ENCODE measurements at regions not wholly inside any gene's neighbourhood (a gene's known extent, or its start where the extent isn't known, plus 50 kb on each side); places are given as distances from the start of the nearest gene placed in this dataset.
"Not testable (repeated sequence)": the region's sequence is repeated elsewhere in the genome, so short reads cannot be mapped to it uniquely, and the experiment has no call there.

DNA sequence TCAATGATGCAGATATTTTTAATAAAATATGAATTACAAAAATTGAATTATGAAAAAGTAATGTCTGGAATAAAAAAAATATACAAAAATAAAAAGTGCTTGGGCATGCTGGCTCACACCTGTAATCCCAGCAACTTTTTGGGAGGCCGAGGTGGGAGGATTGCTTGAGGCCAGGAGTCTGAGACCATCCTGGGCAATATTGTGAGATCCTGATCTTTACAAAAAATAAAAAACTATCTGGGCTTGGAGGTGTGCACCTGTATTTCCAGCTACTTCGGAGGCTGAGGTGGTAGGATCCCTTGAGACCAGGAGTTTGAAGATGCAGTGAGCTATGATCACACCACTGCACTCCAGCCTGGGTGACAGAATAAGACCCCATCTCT lies 141.8 kb downstream of the NPIPB5 start:
- Histone ChIP-seq H3K36me3 (no peaks in the 10 kb centered on the region), H3K27ac (no peak overlapping the region), H3K9me3 (no peaks in the 10 kb centered on the region), H3K27me3 (peaks cover 10% of the 10 kb centered on the region), H3K4me3 (no peak overlapping the region), H3K4me1 (no peaks in the 10 kb centered on the region)
- in situ Hi-C loops (cut with MboI; ENCODE audit: low pct_ligation_motif_present in 1 of 4, low pct_unique_long_range_greater_than_20kb in 1 of 4, low sequenced_read_pairs in 3 of 4) (no loop called here), intact Hi-C loops (cut with DNase I; ENCODE audit: low total_unique reads) (no loop called here)
- TF ChIP-seq EP300 (IDR thresholded peaks at IDR 0.05; ENCODE audit: low read depth) (no peak), POLR2A (IDR thresholded peaks at IDR 0.05) (no peak), POLR2AphosphoS5 (IDR thresholded peaks at IDR 0.05) (no peak), CTCF (IDR thresholded peaks at IDR 0.05) (no peak)
- 82 to 89% methylated on average over 2 of the region's 2 CpGs for WGBS, 2 donors (ENCODE audit: low coverage in 1 of 2)
- no peak for DNase-seq

DNA sequence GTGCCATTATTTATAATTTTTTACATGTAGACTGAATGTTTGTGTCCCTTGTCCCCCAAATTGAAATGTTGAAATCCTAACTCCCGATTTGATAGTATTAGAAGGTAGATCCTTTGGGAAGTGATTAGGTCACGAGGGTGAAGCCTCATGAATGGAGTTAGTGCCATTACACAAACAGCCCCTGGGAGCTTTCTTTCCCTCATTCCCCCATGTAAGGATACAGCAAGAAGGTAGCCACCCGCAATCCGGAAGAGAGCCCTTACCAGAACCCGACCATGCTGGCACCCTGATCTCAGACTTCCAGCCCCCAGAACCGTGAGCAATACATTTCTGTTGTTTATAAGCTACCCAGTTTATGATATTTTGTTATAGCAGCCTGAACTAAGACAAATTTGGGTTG lies 143.2 kb downstream of the NPIPB5 start:
- in situ Hi-C loops (cut with MboI; ENCODE audit: low pct_ligation_motif_present in 1 of 4, low pct_unique_long_range_greater_than_20kb in 1 of 4, low sequenced_read_pairs in 3 of 4), result no loop called here
- H3K4me3 ChIP-seq, result no peak overlapping the region
- DNase-seq, result no peak
- H3K27me3 ChIP-seq, result peaks cover 5% of the 10 kb centered on the region
- TF ChIP-seq EP300 (IDR thresholded peaks at IDR 0.05; ENCODE audit: low read depth) (no peak), CTCF (IDR thresholded peaks at IDR 0.05) (no peak)
- H3K36me3 ChIP-seq, result no peaks in the 10 kb centered on the region
- no peaks in the 10 kb centered on the region for H3K4me1 ChIP-seq
- H3K27ac ChIP-seq, result no peak overlapping the region
- intact Hi-C loops (cut with DNase I; ENCODE audit: low total_unique reads), result no loop called here
- 72 to 80% methylated on average over 6 of the region's 6 CpGs for WGBS, 2 donors (ENCODE audit: low coverage in 1 of 2)
- H3K9me3 ChIP-seq, result no peaks in the 10 kb centered on the region

DNA sequence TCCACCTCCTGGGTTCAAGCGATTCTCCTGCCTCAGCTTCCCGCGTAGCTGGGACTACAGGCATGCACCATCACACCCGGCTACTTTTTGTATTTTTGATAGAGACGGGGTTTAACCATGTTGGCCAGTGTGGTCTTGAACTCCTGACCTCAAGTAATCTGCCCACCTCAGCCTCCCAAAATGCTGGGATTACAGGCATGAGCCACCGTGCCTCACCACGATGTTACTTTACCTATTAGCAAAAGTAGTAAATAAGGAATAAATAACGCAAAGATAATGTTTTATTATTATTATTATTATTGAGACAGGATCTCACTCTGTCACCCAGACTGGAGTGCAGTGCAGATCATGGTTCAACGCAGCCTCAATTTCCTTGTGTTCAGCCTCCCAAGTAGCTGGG lies 145.9 kb downstream of the NPIPB5 start:
- H3K9me3 ChIP-seq; H3K27ac ChIP-seq; in situ Hi-C loops (cut with MboI; ENCODE audit: low pct_ligation_motif_present in 1 of 4, low pct_unique_long_range_greater_than_20kb in 1 of 4, low sequenced_read_pairs in 3 of 4); intact Hi-C loops (cut with DNase I; ENCODE audit: low total_unique reads); DNase-seq; H3K4me1 ChIP-seq; H3K27me3 ChIP-seq; H3K4me3 ChIP-seq; H3K36me3 ChIP-seq: not testable (repeated sequence)
- WGBS, 2 donors (ENCODE audit: low coverage in 1 of 2), result 84 to 92% methylated on average over 9 of the region's 9 CpGs

DNA sequence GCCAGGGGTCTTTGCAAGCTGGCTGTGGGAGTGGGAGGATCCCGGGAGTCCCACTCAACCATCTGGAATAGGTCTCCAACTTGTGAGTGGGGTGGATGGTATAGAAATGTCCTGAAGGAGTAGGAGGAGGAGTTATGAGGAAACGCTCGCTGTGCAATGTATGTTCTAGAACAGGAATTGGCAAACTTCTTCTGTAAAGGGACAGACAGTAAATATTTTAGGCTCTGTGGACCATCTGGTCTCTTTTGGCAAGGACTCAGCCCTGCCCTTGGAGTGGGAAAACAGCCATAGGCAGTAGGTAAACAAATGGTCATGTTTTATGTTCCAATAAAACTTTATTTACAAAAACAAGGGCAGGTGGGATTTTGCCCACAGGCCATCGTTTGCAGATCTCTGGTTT lies 149.2 kb downstream of the NPIPB5 start:
- no peaks in the 10 kb centered on the region for H3K9me3 ChIP-seq
- H3K4me3 ChIP-seq, result no peak overlapping the region
- in situ Hi-C loops (cut with MboI; ENCODE audit: low pct_ligation_motif_present in 1 of 4, low pct_unique_long_range_greater_than_20kb in 1 of 4, low sequenced_read_pairs in 3 of 4), result no loop called here
- H3K27me3 ChIP-seq, result no peaks in the 10 kb centered on the region
- peak; percentile 32 for DNase-seq
- peak overlapping the region in 2 of 4 donors; percentile 33 to 38 for H3K27ac ChIP-seq
- TF ChIP-seq POLR2A (IDR thresholded peaks at IDR 0.05), result no peak
- TF ChIP-seq POLR2AphosphoS5 (IDR thresholded peaks at IDR 0.05), result peak in 1 of 3 donors; percentile 28
- TF ChIP-seq CTCF (IDR thresholded peaks at IDR 0.05), result no peak
- TF ChIP-seq EP300 (IDR thresholded peaks at IDR 0.05; ENCODE audit: low read depth), result no peak
- intact Hi-C loops (cut with DNase I; ENCODE audit: low total_unique reads), result no loop called here
- WGBS, 2 donors (ENCODE audit: low coverage in 1 of 2), result 33 to 34% methylated on average over 4 of the region's 4 CpGs
- H3K4me1 ChIP-seq, result no peaks in the 10 kb centered on the region
- H3K36me3 ChIP-seq, result no peaks in the 10 kb centered on the region

- DNase-seq, result no peak
- Histone ChIP-seq H3K4me3 (no peak overlapping the region), H3K4me1 (no peaks in the 10 kb centered on the region), H3K27ac (peak overlapping the region in 2 of 4 donors; percentile 33 to 38), H3K36me3 (no peaks in the 10 kb centered on the region), H3K9me3 (no peaks in the 10 kb centered on the region), H3K27me3 (no peaks in the 10 kb centered on the region)
- WGBS, 2 donors (ENCODE audit: low coverage in 1 of 2), result 71 to 75% methylated on average over 5 of the region's 5 CpGs
- in situ Hi-C loops (cut with MboI; ENCODE audit: low pct_ligation_motif_present in 1 of 4, low pct_unique_long_range_greater_than_20kb in 1 of 4, low sequenced_read_pairs in 3 of 4) (no loop called here), intact Hi-C loops (cut with DNase I; ENCODE audit: low total_unique reads) (no loop called here)
- no peak for TF ChIP-seq POLR2AphosphoS5 (IDR thresholded peaks at IDR 0.05)
- TF ChIP-seq EP300 (IDR thresholded peaks at IDR 0.05; ENCODE audit: low read depth), result no peak
- TF ChIP-seq CTCF (IDR thresholded peaks at IDR 0.05), result no peak
- TF ChIP-seq POLR2A (IDR thresholded peaks at IDR 0.05), result no peak
These were observed 149.9 kb downstream of the NPIPB5 start for GRCh38 chr16:22660441-22661160.
